ENCODE measurements at regions not wholly inside any gene's neighbourhood (a gene's known extent, or its start where the extent isn't known, plus 50 kb on each side); places are given as distances from the start of the nearest gene placed in this dataset.

DNA sequence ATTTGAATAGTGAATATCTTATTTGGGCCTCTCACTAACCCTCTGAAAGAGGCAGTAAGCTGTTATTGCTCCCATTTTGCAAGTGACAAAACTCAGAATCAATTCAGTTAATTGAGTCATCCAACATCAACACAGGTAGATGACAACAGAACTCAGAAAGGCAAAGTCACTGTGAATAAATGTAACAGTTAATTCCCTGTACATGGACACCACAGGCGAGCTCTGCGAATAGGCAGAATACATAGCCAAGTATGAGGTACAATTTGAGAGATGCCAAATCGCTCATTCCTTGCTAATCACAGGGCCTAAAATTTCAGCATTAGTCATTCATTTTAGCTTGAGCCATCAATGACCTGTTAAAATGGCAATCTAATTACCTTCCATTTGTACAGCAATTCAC, 52.6 kb upstream of the HECTD2 start:
- Histone ChIP-seq H4K20me1 (replicated peaks; ENCODE audit: control insufficient read depth, insufficient read depth, low read length) (no peaks in the 10 kb centered on the region), H3K27me3 (ENCODE audit: control insufficient read depth in 2 of 2, insufficient read depth in 2 of 2, low read length in 2 of 2) (peaks cover 0 to 5% of the 10 kb centered on the region in 2 experiments; a peak in 1 of 5 replicates), H3K36me3 (ENCODE audit: control insufficient read depth, insufficient read depth, low read length) (no peaks in the 10 kb centered on the region), H3K9me1 (ENCODE audit: control insufficient read depth, insufficient read depth, low read length) (no peaks in the 10 kb centered on the region), H2AFZ (ENCODE audit: low read depth, low read length) (no peak overlapping the region), H3K79me2 (ENCODE audit: control insufficient read depth, insufficient read depth, low read length) (no peaks in the 10 kb centered on the region), H3K4me3 (no peak overlapping the region), H3K9me3 (replicated peaks; ENCODE audit: control insufficient read depth, insufficient read depth, low read depth, low read length) (no peaks in the 10 kb centered on the region), H3K27ac (ENCODE audit: extremely low read depth, low read depth, low read length) (no peak overlapping the region), H3K4me1 (replicated peaks in 1 of 2; ENCODE audit: control insufficient read depth in 2 of 2, insufficient read depth in 2 of 2, low read length in 2 of 2) (no peaks in the 10 kb centered on the region), H3K9ac (ENCODE audit: insufficient read depth in 1 of 2, low read depth in 2 of 2, low read length in 2 of 2) (no peak overlapping the region), H3K4me2 (ENCODE audit: insufficient read depth, low read length) (no peak overlapping the region)
- no TSS peak for BruUV-seq (replicated peaks)
- ChIA-PET POLR2A (interaction anchor here (0.5 kb wide), 1 partner anchor 11 kb away, joined by 3 read pairs; no protein-coding TSS in a partner anchor), CTCF (ENCODE audit: low intra/inter-chr PET ratio) (no interaction called here)
- no peak for FAIRE-seq
- intact Hi-C loops (cut with micrococcal nuclease) (no loop called here), in situ Hi-C loops (cut with MboI) (no loop called here)
- WGBS (ENCODE audit: insufficient coverage, low coverage, missing lambda C conversion rate), result 0% methylated on average over 3 of the region's 3 CpGs
- no peak for ATAC-seq
- TF ChIP-seq DACH1 (IDR thresholded peaks at IDR 0.05; ENCODE audit: partially characterized antibody) (no peak), HDAC1 (IDR thresholded peaks at IDR 0.05) (no peak), SREBF1 (IDR thresholded peaks at IDR 0.05; ENCODE audit: borderline replicate concordance, low read depth, low read length) (no peak), FOSL1 (tag; conservative IDR thresholded peaks at IDR 0.05) (no peak), AFF4 (CRISPR knock-in tag; IDR thresholded peaks at IDR 0.05) (no peak), ZNF766 (CRISPR knock-in tag; conservative IDR thresholded peaks at IDR 0.05) (no peak), TRIM28 (IDR thresholded peaks at IDR 0.05) (no peak)
- TF ChIP-seq, protein P1, sequence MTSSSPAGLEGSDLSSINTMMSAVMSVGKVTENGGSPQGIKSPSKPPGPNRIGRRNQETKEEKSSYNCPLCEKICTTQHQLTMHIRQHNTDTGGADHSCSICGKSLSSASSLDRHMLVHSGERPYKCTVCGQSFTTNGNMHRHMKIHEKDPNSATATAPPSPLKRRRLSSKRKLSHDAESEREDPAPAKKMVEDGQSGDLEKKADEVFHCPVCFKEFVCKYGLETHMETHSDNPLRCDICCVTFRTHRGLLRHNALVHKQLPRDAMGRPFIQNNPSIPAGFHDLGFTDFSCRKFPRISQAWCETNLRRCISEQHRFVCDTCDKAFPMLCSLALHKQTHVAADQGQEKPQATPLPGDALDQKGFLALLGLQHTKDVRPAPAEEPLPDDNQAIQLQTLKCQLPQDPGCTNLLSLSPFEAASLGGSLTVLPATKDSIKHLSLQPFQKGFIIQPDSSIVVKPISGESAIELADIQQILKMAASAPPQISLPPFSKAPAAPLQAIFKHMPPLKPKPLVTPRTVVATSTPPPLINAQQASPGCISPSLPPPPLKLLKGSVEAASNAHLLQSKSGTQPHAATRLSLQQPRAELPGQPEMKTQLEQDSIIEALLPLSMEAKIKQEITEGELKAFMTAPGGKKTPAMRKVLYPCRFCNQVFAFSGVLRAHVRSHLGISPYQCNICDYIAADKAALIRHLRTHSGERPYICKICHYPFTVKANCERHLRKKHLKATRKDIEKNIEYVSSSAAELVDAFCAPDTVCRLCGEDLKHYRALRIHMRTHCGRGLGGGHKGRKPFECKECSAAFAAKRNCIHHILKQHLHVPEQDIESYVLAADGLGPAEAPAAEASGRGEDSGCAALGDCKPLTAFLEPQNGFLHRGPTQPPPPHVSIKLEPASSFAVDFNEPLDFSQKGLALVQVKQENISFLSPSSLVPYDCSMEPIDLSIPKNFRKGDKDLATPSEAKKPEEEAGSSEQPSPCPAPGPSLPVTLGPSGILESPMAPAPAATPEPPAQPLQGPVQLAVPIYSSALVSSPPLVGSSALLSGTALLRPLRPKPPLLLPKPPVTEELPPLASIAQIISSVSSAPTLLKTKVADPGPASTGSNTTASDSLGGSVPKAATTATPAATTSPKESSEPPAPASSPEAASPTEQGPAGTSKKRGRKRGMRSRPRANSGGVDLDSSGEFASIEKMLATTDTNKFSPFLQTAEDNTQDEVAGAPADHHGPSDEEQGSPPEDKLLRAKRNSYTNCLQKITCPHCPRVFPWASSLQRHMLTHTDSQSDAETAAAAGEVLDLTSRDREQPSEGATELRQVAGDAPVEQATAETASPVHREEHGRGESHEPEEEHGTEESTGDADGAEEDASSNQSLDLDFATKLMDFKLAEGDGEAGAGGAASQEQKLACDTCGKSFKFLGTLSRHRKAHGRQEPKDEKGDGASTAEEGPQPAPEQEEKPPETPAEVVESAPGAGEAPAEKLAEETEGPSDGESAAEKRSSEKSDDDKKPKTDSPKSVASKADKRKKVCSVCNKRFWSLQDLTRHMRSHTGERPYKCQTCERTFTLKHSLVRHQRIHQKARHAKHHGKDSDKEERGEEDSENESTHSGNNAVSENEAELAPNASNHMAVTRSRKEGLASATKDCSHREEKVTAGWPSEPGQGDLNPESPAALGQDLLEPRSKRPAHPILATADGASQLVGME (CRISPR knock-in tag; IDR thresholded peaks at IDR 0.05), result no peak
- no peak for DNase-seq (ENCODE audit: extremely low read depth in 1 of 4, low spot score in 3 of 4)
